ENCODE measurements at regions not wholly inside any gene's neighbourhood (a gene's known extent, or its start where the extent isn't known, plus 50 kb on each side); places are given as distances from the start of the nearest gene placed in this dataset.

- no peak overlapping the region for H3K4me3 ChIP-seq (ENCODE audit: low read depth, low read length)
- TF ChIP-seq CTCF (IDR thresholded peaks at IDR 0.05; ENCODE audit: insufficient read depth, low read length) = no peak
- DNase-seq (ENCODE audit: low read depth) = peak; percentile 78
These were observed 488.4 kb downstream of the PREX1 start for GRCh38 chr20:48339190-48339985.

DNA sequence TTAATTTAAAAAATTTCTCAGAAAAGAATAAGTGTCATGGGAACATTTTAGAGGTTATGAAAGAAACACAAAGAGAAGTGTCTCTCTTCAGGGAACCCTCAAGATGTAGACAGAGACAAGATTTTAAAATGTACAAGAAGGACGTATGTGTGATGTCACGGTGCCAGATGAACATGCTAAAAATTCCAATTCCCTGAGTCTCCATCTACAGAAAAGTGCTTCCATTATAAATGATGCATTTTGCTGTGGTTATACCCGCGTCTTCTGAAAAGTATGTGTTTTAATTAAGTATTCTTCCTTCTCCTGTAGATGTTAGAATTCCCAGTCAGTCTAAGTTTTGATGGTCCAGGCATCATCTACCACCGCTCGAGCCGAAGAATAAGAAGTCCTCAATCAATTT is 489.1 kb downstream of the PREX1 start:
- TF ChIP-seq CTCF (IDR thresholded peaks at IDR 0.05; ENCODE audit: insufficient read depth, low read length) = no peak
- peak overlapping the region; percentile 10 for H3K4me3 ChIP-seq (ENCODE audit: low read depth, low read length)
- peak; percentile 68 for DNase-seq (ENCODE audit: low read depth)

DNA sequence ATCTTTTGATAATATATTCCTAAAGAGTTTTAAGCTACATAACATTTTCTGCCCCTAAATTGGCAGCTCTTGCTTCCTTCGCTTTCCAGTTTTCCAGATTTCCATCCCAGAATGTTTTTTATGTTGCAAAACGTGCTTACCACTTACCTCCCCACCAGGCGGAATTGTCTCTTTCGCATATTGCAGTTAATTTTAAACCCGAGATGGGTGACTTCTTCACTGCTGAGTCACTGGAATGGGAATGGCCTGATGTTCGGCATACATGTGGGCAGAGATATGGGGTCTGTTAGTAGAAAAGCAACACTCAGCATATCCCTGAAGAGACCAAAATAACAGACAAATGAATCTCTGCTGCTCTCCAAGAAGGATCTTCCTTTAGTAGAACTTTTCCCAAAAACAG is 491.2 kb downstream of the PREX1 start:
- H3K4me3 ChIP-seq (ENCODE audit: low read depth, low read length) = no peak overlapping the region
- no peak for DNase-seq (ENCODE audit: low read depth)
- TF ChIP-seq CTCF (IDR thresholded peaks at IDR 0.05; ENCODE audit: insufficient read depth, low read length) = no peak

DNA sequence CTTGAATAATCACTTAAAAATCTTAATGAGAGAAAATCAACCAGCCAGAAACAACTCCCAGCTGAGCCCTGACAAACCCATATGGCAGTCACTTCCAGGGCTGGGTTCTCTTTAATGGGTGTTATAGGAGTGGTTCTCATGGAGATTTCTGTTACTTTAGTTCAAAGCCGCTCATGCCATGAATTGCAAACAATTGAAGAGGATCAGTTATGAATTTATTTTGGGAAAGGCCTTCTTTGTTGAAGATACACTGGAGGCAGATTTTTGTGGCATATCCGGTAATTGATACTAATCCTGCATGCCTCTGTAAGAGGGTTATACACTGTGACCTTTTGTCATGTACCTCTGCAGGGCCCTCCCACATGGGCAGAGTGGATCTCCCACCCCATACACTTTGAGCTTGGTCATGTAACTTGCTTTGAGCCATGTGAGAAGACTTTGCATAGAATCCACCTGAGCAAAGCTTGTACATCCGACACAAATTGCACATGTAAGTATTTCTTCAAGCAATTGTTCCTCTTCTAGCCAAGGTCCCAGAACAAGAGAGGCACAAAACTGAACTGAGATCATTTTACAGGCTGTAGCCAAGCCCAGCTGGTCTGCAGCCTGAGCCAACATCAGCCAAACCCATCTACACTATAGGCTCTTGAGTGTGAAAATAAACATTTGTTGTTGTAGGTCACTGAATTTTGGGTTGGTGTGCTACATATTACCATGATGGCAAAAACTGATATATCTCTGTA is 492.3 kb downstream of the PREX1 start:
- no peak for DNase-seq (ENCODE audit: low read depth)
- no peak for TF ChIP-seq CTCF (IDR thresholded peaks at IDR 0.05; ENCODE audit: insufficient read depth, low read length)
- no peak overlapping the region for H3K4me3 ChIP-seq (ENCODE audit: low read depth, low read length)

DNA sequence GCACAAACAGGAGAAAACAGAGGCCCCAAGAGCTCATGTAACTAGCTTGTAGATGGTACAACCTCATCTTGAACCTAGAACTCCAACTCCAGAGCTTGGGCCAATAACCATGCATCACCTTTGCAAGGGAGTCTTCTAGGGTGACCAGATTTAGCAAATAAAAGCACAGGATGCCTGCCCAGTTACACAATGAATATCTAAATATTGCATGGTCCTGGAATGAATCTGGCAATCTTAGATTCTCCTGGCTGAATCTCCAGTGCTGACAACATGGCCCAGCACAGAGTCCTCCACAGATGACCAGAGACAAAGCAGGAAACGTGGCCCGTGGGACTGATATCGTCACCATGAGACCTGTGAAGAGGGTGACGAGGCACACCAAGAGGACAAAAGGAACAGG is 494.1 kb downstream of the PREX1 start:
- no peak for TF ChIP-seq CTCF (IDR thresholded peaks at IDR 0.05; ENCODE audit: insufficient read depth, low read length)
- DNase-seq (ENCODE audit: low read depth) = no peak

DNA sequence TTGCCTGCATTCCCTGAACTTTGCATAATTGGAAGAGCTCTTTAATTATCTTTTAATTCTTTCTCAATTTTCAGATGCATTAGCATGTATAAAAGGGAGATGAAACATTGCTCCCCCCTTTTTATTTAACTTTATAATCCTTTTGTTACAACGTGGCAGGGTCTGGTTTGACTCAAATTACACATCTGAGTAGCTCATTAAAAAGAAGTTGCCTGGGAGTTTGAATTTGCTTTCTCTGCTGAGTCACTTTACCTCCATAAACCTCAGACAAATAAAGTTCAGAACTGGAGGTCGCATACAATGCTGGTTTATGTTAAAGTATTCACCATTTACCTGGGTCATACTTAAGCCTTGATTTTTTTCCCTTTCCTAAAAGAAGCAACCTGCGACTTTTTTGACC is 495.2 kb downstream of the PREX1 start:
- no peak for TF ChIP-seq CTCF (IDR thresholded peaks at IDR 0.05; ENCODE audit: insufficient read depth, low read length)
- DNase-seq (ENCODE audit: low read depth) = no peak
- H3K4me3 ChIP-seq (ENCODE audit: low read depth, low read length) = no peak overlapping the region

More for the DNA sequence above, 494.1 kb downstream of the PREX1 start:
- no peak overlapping the region for H3K4me3 ChIP-seq (ENCODE audit: low read depth, low read length)
